ENCODE measurements at regions not wholly inside any gene's neighbourhood (a gene's known extent, or its start where the extent isn't known, plus 50 kb on each side); places are given as distances from the start of the nearest gene placed in this dataset.

DNA sequence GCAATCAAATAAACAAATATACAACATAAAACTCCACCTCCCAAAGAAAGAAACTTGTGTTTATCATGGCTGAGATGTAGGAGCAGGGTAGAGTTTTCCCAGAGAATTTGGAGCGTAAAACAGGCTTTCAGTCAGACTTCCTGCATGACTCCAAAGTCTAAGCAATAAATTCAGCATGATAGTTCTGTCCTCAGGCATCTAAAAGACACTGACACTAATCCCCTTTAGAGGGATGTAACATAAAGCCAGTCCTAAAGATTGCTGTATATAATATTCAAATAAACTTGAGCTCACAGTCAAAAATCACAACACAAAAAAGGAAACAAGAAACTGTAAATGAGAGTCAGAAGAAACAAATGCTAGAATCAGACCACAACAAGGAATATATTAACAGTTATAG, 234.4 kb downstream of the CENPW start:
- Histone ChIP-seq H3K79me2 (ENCODE audit: insufficient read depth, low read length) (no peaks in the 10 kb centered on the region), H3K4me1 (ENCODE audit: control insufficient read depth in 1 of 2, insufficient read depth in 2 of 2, low read length in 2 of 2) (no peaks in the 10 kb centered on the region), H3K9me3 (ENCODE audit: control insufficient read depth in 1 of 2, insufficient read depth in 1 of 2, low read depth in 1 of 2, low read length in 2 of 2) (no peaks in the 10 kb centered on the region), H4K20me1 (ENCODE audit: insufficient read depth) (no peaks in the 10 kb centered on the region), H3K9me2 (ENCODE audit: insufficient read depth) (no peaks in the 10 kb centered on the region), H2AFZ (ENCODE audit: low read depth, low read length, poor library complexity, severe bottlenecking) (no peak overlapping the region), H3K4me3 (replicated peaks in 1 of 2; ENCODE audit: low read depth in 1 of 2, low read length in 2 of 2) (no peak overlapping the region), H3K4me2 (ENCODE audit: low read length) (no peak overlapping the region), H3K27me3 (ENCODE audit: insufficient read depth, low read length) (no peaks in the 10 kb centered on the region), H3K27ac (ENCODE audit: low read depth, low read length) (no peak overlapping the region), H3K9ac (ENCODE audit: low read length) (no peak overlapping the region), H3K36me3 (ENCODE audit: control insufficient read depth in 1 of 2, insufficient read depth in 2 of 2, low read length in 2 of 2) (no peaks in the 10 kb centered on the region)
- intact Hi-C loops (cut with micrococcal nuclease) = no loop called here
- no peak for DNase-seq (ENCODE audit: low read depth, low spot score)
- ChIA-PET RAD21 (ENCODE audit: low non-redundant PET in 1 of 2, low total read pairs in 2 of 2, uncharacterized antibody in 2 of 2, unreplicated experiment in 2 of 2) (no interaction called here), CTCF (no interaction called here), POLR2A (no interaction called here)
- no TSS peak for BruUV-seq (replicated peaks)
- TF ChIP-seq, protein P1, sequence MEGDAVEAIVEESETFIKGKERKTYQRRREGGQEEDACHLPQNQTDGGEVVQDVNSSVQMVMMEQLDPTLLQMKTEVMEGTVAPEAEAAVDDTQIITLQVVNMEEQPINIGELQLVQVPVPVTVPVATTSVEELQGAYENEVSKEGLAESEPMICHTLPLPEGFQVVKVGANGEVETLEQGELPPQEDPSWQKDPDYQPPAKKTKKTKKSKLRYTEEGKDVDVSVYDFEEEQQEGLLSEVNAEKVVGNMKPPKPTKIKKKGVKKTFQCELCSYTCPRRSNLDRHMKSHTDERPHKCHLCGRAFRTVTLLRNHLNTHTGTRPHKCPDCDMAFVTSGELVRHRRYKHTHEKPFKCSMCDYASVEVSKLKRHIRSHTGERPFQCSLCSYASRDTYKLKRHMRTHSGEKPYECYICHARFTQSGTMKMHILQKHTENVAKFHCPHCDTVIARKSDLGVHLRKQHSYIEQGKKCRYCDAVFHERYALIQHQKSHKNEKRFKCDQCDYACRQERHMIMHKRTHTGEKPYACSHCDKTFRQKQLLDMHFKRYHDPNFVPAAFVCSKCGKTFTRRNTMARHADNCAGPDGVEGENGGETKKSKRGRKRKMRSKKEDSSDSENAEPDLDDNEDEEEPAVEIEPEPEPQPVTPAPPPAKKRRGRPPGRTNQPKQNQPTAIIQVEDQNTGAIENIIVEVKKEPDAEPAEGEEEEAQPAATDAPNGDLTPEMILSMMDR (IDR thresholded peaks at IDR 0.05 in 2 of 3, conservative IDR thresholded peaks at IDR 0.05 in 1 of 3; ENCODE audit: borderline replicate concordance in 1 of 3, insufficient read depth in 1 of 3, low read depth in 2 of 3, low read length in 2 of 3) = no peak
- TF ChIP-seq FOSL1 (IDR thresholded peaks at IDR 0.05; ENCODE audit: low read depth) (no peak), POLR2AphosphoS5 (IDR thresholded peaks at IDR 0.05; ENCODE audit: low read depth, low read length) (no peak), SRF (IDR thresholded peaks at IDR 0.05; ENCODE audit: low read depth) (no peak), TCF7L2 (IDR thresholded peaks at IDR 0.05; ENCODE audit: borderline replicate concordance, extremely low read depth, insufficient read depth, insufficient read length) (no peak), RAD21 (IDR thresholded peaks at IDR 0.05; ENCODE audit: low read depth) (no peak), JUND (IDR thresholded peaks at IDR 0.05) (no peak), SIN3A (IDR thresholded peaks at IDR 0.05; ENCODE audit: low read depth) (no peak), CBX3 (IDR thresholded peaks at IDR 0.05; ENCODE audit: low read depth) (no peak), CEBPB (IDR thresholded peaks at IDR 0.05; ENCODE audit: low read depth) (no peak), YY1 (IDR thresholded peaks at IDR 0.05; ENCODE audit: extremely low read depth, insufficient replicate concordance, low read depth, low read length) (no peak), EGR1 (IDR thresholded peaks at IDR 0.05; ENCODE audit: low read depth) (no peak), ELF1 (IDR thresholded peaks at IDR 0.05; ENCODE audit: borderline replicate concordance, low read depth) (no peak), SP1 (IDR thresholded peaks at IDR 0.05; ENCODE audit: low read depth) (no peak), EZH2 (IDR thresholded peaks at IDR 0.05) (no peak), ZNF274 (IDR thresholded peaks at IDR 0.05; ENCODE audit: low read depth, low read length) (no peak)
- TF ChIP-seq, protein P2, sequence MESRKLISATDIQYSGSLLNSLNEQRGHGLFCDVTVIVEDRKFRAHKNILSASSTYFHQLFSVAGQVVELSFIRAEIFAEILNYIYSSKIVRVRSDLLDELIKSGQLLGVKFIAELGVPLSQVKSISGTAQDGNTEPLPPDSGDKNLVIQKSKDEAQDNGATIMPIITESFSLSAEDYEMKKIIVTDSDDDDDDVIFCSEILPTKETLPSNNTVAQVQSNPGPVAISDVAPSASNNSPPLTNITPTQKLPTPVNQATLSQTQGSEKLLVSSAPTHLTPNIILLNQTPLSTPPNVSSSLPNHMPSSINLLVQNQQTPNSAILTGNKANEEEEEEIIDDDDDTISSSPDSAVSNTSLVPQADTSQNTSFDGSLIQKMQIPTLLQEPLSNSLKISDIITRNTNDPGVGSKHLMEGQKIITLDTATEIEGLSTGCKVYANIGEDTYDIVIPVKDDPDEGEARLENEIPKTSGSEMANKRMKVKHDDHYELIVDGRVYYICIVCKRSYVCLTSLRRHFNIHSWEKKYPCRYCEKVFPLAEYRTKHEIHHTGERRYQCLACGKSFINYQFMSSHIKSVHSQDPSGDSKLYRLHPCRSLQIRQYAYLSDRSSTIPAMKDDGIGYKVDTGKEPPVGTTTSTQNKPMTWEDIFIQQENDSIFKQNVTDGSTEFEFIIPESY (IDR thresholded peaks at IDR 0.05; ENCODE audit: extremely low read depth, insufficient replicate concordance, low read length) = no peak
- TF ChIP-seq, protein P3, sequence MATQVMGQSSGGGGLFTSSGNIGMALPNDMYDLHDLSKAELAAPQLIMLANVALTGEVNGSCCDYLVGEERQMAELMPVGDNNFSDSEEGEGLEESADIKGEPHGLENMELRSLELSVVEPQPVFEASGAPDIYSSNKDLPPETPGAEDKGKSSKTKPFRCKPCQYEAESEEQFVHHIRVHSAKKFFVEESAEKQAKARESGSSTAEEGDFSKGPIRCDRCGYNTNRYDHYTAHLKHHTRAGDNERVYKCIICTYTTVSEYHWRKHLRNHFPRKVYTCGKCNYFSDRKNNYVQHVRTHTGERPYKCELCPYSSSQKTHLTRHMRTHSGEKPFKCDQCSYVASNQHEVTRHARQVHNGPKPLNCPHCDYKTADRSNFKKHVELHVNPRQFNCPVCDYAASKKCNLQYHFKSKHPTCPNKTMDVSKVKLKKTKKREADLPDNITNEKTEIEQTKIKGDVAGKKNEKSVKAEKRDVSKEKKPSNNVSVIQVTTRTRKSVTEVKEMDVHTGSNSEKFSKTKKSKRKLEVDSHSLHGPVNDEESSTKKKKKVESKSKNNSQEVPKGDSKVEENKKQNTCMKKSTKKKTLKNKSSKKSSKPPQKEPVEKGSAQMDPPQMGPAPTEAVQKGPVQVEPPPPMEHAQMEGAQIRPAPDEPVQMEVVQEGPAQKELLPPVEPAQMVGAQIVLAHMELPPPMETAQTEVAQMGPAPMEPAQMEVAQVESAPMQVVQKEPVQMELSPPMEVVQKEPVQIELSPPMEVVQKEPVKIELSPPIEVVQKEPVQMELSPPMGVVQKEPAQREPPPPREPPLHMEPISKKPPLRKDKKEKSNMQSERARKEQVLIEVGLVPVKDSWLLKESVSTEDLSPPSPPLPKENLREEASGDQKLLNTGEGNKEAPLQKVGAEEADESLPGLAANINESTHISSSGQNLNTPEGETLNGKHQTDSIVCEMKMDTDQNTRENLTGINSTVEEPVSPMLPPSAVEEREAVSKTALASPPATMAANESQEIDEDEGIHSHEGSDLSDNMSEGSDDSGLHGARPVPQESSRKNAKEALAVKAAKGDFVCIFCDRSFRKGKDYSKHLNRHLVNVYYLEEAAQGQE (IDR thresholded peaks at IDR 0.05; ENCODE audit: low read depth) = no peak
- TF ChIP-seq, protein P4, sequence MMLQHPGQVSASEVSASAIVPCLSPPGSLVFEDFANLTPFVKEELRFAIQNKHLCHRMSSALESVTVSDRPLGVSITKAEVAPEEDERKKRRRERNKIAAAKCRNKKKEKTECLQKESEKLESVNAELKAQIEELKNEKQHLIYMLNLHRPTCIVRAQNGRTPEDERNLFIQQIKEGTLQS (IDR thresholded peaks at IDR 0.05) = no peak
- TF ChIP-seq, protein P5, sequence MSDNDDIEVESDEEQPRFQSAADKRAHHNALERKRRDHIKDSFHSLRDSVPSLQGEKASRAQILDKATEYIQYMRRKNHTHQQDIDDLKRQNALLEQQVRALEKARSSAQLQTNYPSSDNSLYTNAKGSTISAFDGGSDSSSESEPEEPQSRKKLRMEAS (IDR thresholded peaks at IDR 0.05) = no peak
- no peak for ATAC-seq
